Right atrium auricular region (tissue), 2 donors: ENCODE measurements at regions not wholly inside any gene's neighbourhood (a gene's known extent, or its start where the extent isn't known, plus 50 kb on each side); places are given as distances from the start of the nearest gene placed in this dataset.

Experiments
- DNase-seq: peaks from one replicate; pipeline ENCODE4 v3.0.0-alpha.2; 2019; ENCODE audit warnings: low spot score
- H3K27ac ChIP-seq, 2 donors: fragments of 200-600 bp; sonication (generic); 1 replicate in 1 of 2; 2 replicates in 1 of 2; pipeline ENCODE4 v1.5.1; 2016 to 2019
- H3K27me3 ChIP-seq, 2 donors: fragments of 200-600 bp; sonication (generic); one replicate each; pipeline versions ENCODE4 v1.5.1 to v1.6.0; 2017 to 2019
- H3K36me3 ChIP-seq: fragments of 200-600 bp; sonication (generic); one replicate; pipeline ENCODE4 v1.5.1; 2016
- H3K4me1 ChIP-seq, 2 donors: fragments of 200-600 bp; sonication (generic); one replicate each; pipeline versions ENCODE4 v1.5.1 to v1.6.0; 2017 to 2019
- H3K4me3 ChIP-seq, 2 donors: fragments of 200-600 bp; sonication (generic); 1 replicate in 1 of 2; 2 replicates in 1 of 2; pipeline ENCODE4 v1.5.1; 2017 to 2019; ENCODE audit warnings: mild to moderate bottlenecking in 1 of 2, moderate library complexity in 1 of 2
- H3K9me3 ChIP-seq, 2 donors: fragments of 200-600 bp; sonication (generic); one replicate each; pipeline ENCODE4 v1.5.1; 2019
- CTCF ChIP-seq, 2 donors: fragments of 200-600 bp; sonication (generic); IDR thresholded peaks; one replicate each; pipeline ENCODE4 v1.5.1; 2019; ENCODE audit warnings: antibody characterized with exemption in 2 of 2

- Histone ChIP-seq H3K9me3 (no peaks in the 10 kb centered on the region), H3K27me3 (no peaks in the 10 kb centered on the region), H3K4me3 (no peak overlapping the region), H3K36me3 (no peaks in the 10 kb centered on the region), H3K27ac (no peak overlapping the region), H3K4me1 (no peaks in the 10 kb centered on the region)
- no peak for DNase-seq
- no peak for TF ChIP-seq CTCF (IDR thresholded peaks at IDR 0.05)
Measured at GRCh38 chr5:93069276-93069675, 511.7 kb downstream of the NR2F1-AS1 start.

GRCh38 chr5:93062548-93062947 is 518.5 kb downstream of the NR2F1-AS1 start:
- no peaks in the 10 kb centered on the region for H3K9me3 ChIP-seq
- TF ChIP-seq CTCF (IDR thresholded peaks at IDR 0.05): no peak
- no peaks in the 10 kb centered on the region for H3K27me3 ChIP-seq
- no peak overlapping the region for H3K27ac ChIP-seq
- no peak overlapping the region for H3K4me3 ChIP-seq
- no peaks in the 10 kb centered on the region for H3K4me1 ChIP-seq
- no peaks in the 10 kb centered on the region for H3K36me3 ChIP-seq
- no peak for DNase-seq

- Histone ChIP-seq H3K27ac (no peak overlapping the region), H3K27me3 (no peaks in the 10 kb centered on the region), H3K4me3 (no peak overlapping the region), H3K9me3 (no peaks in the 10 kb centered on the region), H3K36me3 (no peaks in the 10 kb centered on the region), H3K4me1 (no peaks in the 10 kb centered on the region)
- TF ChIP-seq CTCF (IDR thresholded peaks at IDR 0.05): no peak
- DNase-seq: no peak
Measured at GRCh38 chr5:93058309-93058708, 522.7 kb downstream of the NR2F1-AS1 start.

- H3K36me3 ChIP-seq: no peaks in the 10 kb centered on the region
- no peak for DNase-seq
- H3K27me3 ChIP-seq: no peaks in the 10 kb centered on the region
- no peaks in the 10 kb centered on the region for H3K9me3 ChIP-seq
- TF ChIP-seq CTCF (IDR thresholded peaks at IDR 0.05): no peak
- H3K4me1 ChIP-seq: no peaks in the 10 kb centered on the region
- no peak overlapping the region for H3K4me3 ChIP-seq
- no peak overlapping the region for H3K27ac ChIP-seq
Measured at GRCh38 chr5:93057311-93057710, 523.7 kb downstream of the NR2F1-AS1 start.

GRCh38 chr5:93055971-93056370 is 525.0 kb downstream of the NR2F1-AS1 start:
- no peaks in the 10 kb centered on the region for H3K9me3 ChIP-seq
- H3K4me1 ChIP-seq: no peaks in the 10 kb centered on the region
- H3K36me3 ChIP-seq: no peaks in the 10 kb centered on the region
- H3K4me3 ChIP-seq: no peak overlapping the region
- DNase-seq: no peak
- no peaks in the 10 kb centered on the region for H3K27me3 ChIP-seq
- TF ChIP-seq CTCF (IDR thresholded peaks at IDR 0.05): no peak
- H3K27ac ChIP-seq: no peak overlapping the region

- Histone ChIP-seq H3K27me3 (no peaks in the 10 kb centered on the region), H3K4me3 (no peak overlapping the region), H3K36me3 (no peaks in the 10 kb centered on the region), H3K9me3 (no peaks in the 10 kb centered on the region), H3K4me1 (no peaks in the 10 kb centered on the region), H3K27ac (no peak overlapping the region)
- DNase-seq: no peak
- no peak for TF ChIP-seq CTCF (IDR thresholded peaks at IDR 0.05)
Measured at GRCh38 chr5:93055561-93055960, 525.5 kb downstream of the NR2F1-AS1 start.
